ENCODE measurements at regions not wholly inside any gene's neighbourhood (a gene's known extent, or its start where the extent isn't known, plus 50 kb on each side); places are given as distances from the start of the nearest gene placed in this dataset.

GRCh38 chr1:29634324-29634723, 398.0 kb downstream of the PTPRU start:
- Histone ChIP-seq H3K36me3 (ENCODE audit: control insufficient read depth, low read length) (no peaks in the 10 kb centered on the region), H4K20me1 (ENCODE audit: control insufficient read depth, insufficient read depth, low read depth, low read length) (no peaks in the 10 kb centered on the region), H3K9me2 (replicated peaks; ENCODE audit: control insufficient read depth, low read length) (no peaks in the 10 kb centered on the region), H3K4me3 (ENCODE audit: low read length) (no peak overlapping the region), H3K4me2 (ENCODE audit: low read length) (no peak overlapping the region), H3K4me1 (ENCODE audit: control insufficient read depth, low read length) (no peaks in the 10 kb centered on the region), H3K9me3 (ENCODE audit: control insufficient read depth, insufficient read depth, low read length) (no peaks in the 10 kb centered on the region), H3K27me3 (ENCODE audit: control insufficient read depth, low read length) (no peaks in the 10 kb centered on the region), H3F3A (ENCODE audit: control insufficient read depth, insufficient read depth) (no peaks in the 10 kb centered on the region), H3K27ac (ENCODE audit: low read depth, low read length) (no peak overlapping the region), H3K79me2 (ENCODE audit: control insufficient read depth, low read length) (no peaks in the 10 kb centered on the region)
- TF ChIP-seq CTCF (IDR thresholded peaks at IDR 0.05; ENCODE audit: low read depth, low read length, poor library complexity, severe bottlenecking) (no peak), EZH2phosphoT487 (IDR thresholded peaks at IDR 0.05; ENCODE audit: borderline replicate concordance, low read length) (no peak)

- Histone ChIP-seq H3K9me2 (replicated peaks; ENCODE audit: control insufficient read depth, low read length) (no peaks in the 10 kb centered on the region), H4K20me1 (ENCODE audit: control insufficient read depth, insufficient read depth, low read depth, low read length) (no peaks in the 10 kb centered on the region), H3K79me2 (ENCODE audit: control insufficient read depth, low read length) (no peaks in the 10 kb centered on the region), H3K4me3 (ENCODE audit: low read length) (no peak overlapping the region), H3K27me3 (ENCODE audit: control insufficient read depth, low read length) (no peaks in the 10 kb centered on the region), H3F3A (ENCODE audit: control insufficient read depth, insufficient read depth) (no peaks in the 10 kb centered on the region), H3K4me1 (ENCODE audit: control insufficient read depth, low read length) (no peaks in the 10 kb centered on the region), H3K27ac (ENCODE audit: low read depth, low read length) (no peak overlapping the region), H3K36me3 (ENCODE audit: control insufficient read depth, low read length) (no peaks in the 10 kb centered on the region), H3K4me2 (ENCODE audit: low read length) (no peak overlapping the region), H3K9me3 (ENCODE audit: control insufficient read depth, insufficient read depth, low read length) (no peaks in the 10 kb centered on the region)
- TF ChIP-seq CTCF (IDR thresholded peaks at IDR 0.05; ENCODE audit: low read depth, low read length, poor library complexity, severe bottlenecking): no peak
- TF ChIP-seq EZH2phosphoT487 (IDR thresholded peaks at IDR 0.05; ENCODE audit: borderline replicate concordance, low read length): no peak
Observed at GRCh38 chr1:29633771-29634170, 397.4 kb downstream of the PTPRU start.

- H3K4me3 ChIP-seq (ENCODE audit: low read length): no peak overlapping the region
- H3K27me3 ChIP-seq (ENCODE audit: control insufficient read depth, low read length): no peaks in the 10 kb centered on the region
- H4K20me1 ChIP-seq (ENCODE audit: control insufficient read depth, insufficient read depth, low read depth, low read length): no peaks in the 10 kb centered on the region
- H3K9me2 ChIP-seq (replicated peaks; ENCODE audit: control insufficient read depth, low read length): no peaks in the 10 kb centered on the region
- no peaks in the 10 kb centered on the region for H3K4me1 ChIP-seq (ENCODE audit: control insufficient read depth, low read length)
- no peak for TF ChIP-seq CTCF (IDR thresholded peaks at IDR 0.05; ENCODE audit: low read depth, low read length, poor library complexity, severe bottlenecking)
- no peak for TF ChIP-seq EZH2phosphoT487 (IDR thresholded peaks at IDR 0.05; ENCODE audit: borderline replicate concordance, low read length)
- H3K4me2 ChIP-seq (ENCODE audit: low read length): no peak overlapping the region
- no peaks in the 10 kb centered on the region for H3K9me3 ChIP-seq (ENCODE audit: control insufficient read depth, insufficient read depth, low read length)
- no peaks in the 10 kb centered on the region for H3F3A ChIP-seq (ENCODE audit: control insufficient read depth, insufficient read depth)
- no peak overlapping the region for H3K27ac ChIP-seq (ENCODE audit: low read depth, low read length)
- no peaks in the 10 kb centered on the region for H3K79me2 ChIP-seq (ENCODE audit: control insufficient read depth, low read length)
- no peaks in the 10 kb centered on the region for H3K36me3 ChIP-seq (ENCODE audit: control insufficient read depth, low read length)
Observed at GRCh38 chr1:29632806-29633615, 396.7 kb downstream of the PTPRU start.
